Aorta (tissue), 5 donors: ENCODE measurements at regions not wholly inside any gene's neighbourhood (a gene's known extent, or its start where the extent isn't known, plus 50 kb on each side); places are given as distances from the start of the nearest gene placed in this dataset.

Source experiments
- ATAC-seq: fragments of 200-7000 bp; cut with Tn5 transposase; one replicate; pipeline ENCODE4 v1.9.1; 2022; ENCODE audit warnings: moderate library complexity; ENCODE audit not compliant: low FRiP score
- DNase-seq, 2 donors: peaks; one replicate each; pipeline ENCODE4 v3.0.0-alpha.2; 2020
- H3K27ac ChIP-seq, 2 donors: one replicate each; pipeline ENCODE4 v1.5.1; 2013; ENCODE audit warnings: low read length in 2 of 2, mild to moderate bottlenecking in 2 of 2, moderate library complexity in 2 of 2, control low read depth in 1 of 2, inconsistent platforms in 1 of 2, low read depth in 1 of 2
- H3K27me3 ChIP-seq, 2 donors: one replicate each; pipeline ENCODE4 v1.6.1; 2013; ENCODE audit warnings: control low read depth in 1 of 2, low read length in 1 of 2, mild to moderate bottlenecking in 1 of 2, moderate library complexity in 1 of 2; ENCODE audit not compliant: insufficient read depth in 2 of 2, control insufficient read depth in 1 of 2
- H3K36me3 ChIP-seq, 2 donors: one replicate each; pipeline ENCODE4 v1.6.1; 2013; ENCODE audit warnings: control low read depth in 1 of 2, low read length in 1 of 2, mild to moderate bottlenecking in 1 of 2; ENCODE audit not compliant: insufficient read depth in 2 of 2, control insufficient read depth in 1 of 2
- H3K4me1 ChIP-seq, 2 donors: one replicate each; pipeline ENCODE4 v1.6.1; 2013; ENCODE audit warnings: low read length in 2 of 2, control low read depth in 1 of 2, mild to moderate bottlenecking in 1 of 2, moderate library complexity in 1 of 2; ENCODE audit not compliant: insufficient read depth in 2 of 2, control insufficient read depth in 1 of 2
- H3K4me3 ChIP-seq, 2 donors: one replicate each; pipeline ENCODE4 v1.5.1; 2013; ENCODE audit warnings: low read length in 2 of 2, control low read depth in 1 of 2, mild to moderate bottlenecking in 1 of 2
- H3K9me3 ChIP-seq: one replicate; pipeline ENCODE4 v1.6.1; 2013; ENCODE audit warnings: mild to moderate bottlenecking, low read length; ENCODE audit not compliant: control insufficient read depth
- WGBS, 2 donors: extraction: QIAGEN DNeasy Blood & Tissue Kit; methylation state at CpG; one replicate each; pipeline ENCODE4 v1.1.7; 2013; 5-methylcytosine and 5-hydroxymethylcytosine counted together
- intact Hi-C, 2 donors: fragments of 100-400 bp; cut with DNase I; formaldehyde crosslinking; loops; one replicate each; pipeline versions ENCODE4 v1.14.2 to v1.15.0; 2022
- donor health status: healthy with polysubstance abuse.
- donor health status: Bipolar disorder and iron deficiency.
- donor health status: DM: no; HTN: no; CAD: no.
- donor health status: DM: no; HTN: no; CAD: no.
- donor health status: DM: yes; HTN: yes; CAD: no.

- intact Hi-C loops = loop anchor here (10.0 kb wide), 2 partner anchors 124 to 1406 kb away; no protein-coding TSS in a partner anchor
- H3K27ac ChIP-seq = no peak overlapping the region
- 76 to 83% methylated on average over 3 of the region's 3 CpGs for WGBS, 2 donors
Measured at GRCh38 chr2:204268971-204269370, 276.3 kb upstream of the PARD3B start.

GRCh38 chr2:204272089-204272488 is 273.2 kb upstream of the PARD3B start:
- Histone ChIP-seq H3K9me3 (no peaks in the 10 kb centered on the region), H3K36me3 (no peaks in the 10 kb centered on the region), H3K4me1 (peaks cover 7 to 15% of the 10 kb centered on the region in 2 donors), H3K27ac (no peak overlapping the region), H3K27me3 (no peaks in the 10 kb centered on the region), H3K4me3 (no peak overlapping the region)
- DNase-seq (no peak), ATAC-seq (peak; percentile 57)
- intact Hi-C loops = loop anchor here in 1 of 2 donors (10.0 kb wide), 1 partner anchor 423 kb away; no protein-coding TSS in a partner anchor
- WGBS, 2 donors = 48 to 52% methylated on average over 3 of the region's 3 CpGs

More at GRCh38 chr2:204268971-204269370, 276.3 kb upstream of the PARD3B start:
- Histone ChIP-seq H3K4me1 (peaks cover 0 to 7% of the 10 kb centered on the region in 2 donors), H3K27me3 (no peaks in the 10 kb centered on the region), H3K9me3 (no peaks in the 10 kb centered on the region), H3K36me3 (no peaks in the 10 kb centered on the region), H3K4me3 (no peak overlapping the region)
- no peak for ATAC-seq
- DNase-seq = no peak

- ATAC-seq = peak; percentile 64
- no peak overlapping the region for H3K4me3 ChIP-seq
- no peak for DNase-seq
- 89 to 93% methylated on average over 2 of the region's 2 CpGs for WGBS, 2 donors
- intact Hi-C loops = loop anchor here in 1 of 2 donors (10.0 kb wide), 1 partner anchor 422 kb away; no protein-coding TSS in a partner anchor
- H3K4me1 ChIP-seq = peaks cover 7 to 15% of the 10 kb centered on the region in 2 donors
- H3K27ac ChIP-seq = no peak overlapping the region
- no peaks in the 10 kb centered on the region for H3K9me3 ChIP-seq
- H3K27me3 ChIP-seq = no peaks in the 10 kb centered on the region
- H3K36me3 ChIP-seq = no peaks in the 10 kb centered on the region
Measured at GRCh38 chr2:204272610-204273287, 272.5 kb upstream of the PARD3B start.

GRCh38 chr2:204274429-204274828 is 270.8 kb upstream of the PARD3B start:
- peak overlapping the region in 1 of 2 donors; percentile 57 for H3K27ac ChIP-seq
- intact Hi-C loops = loop anchor here in 1 of 2 donors (10.0 kb wide), 1 partner anchor 420 kb away; no protein-coding TSS in a partner anchor
- no peaks in the 10 kb centered on the region for H3K27me3 ChIP-seq
- ATAC-seq = no peak
- no peaks in the 10 kb centered on the region for H3K9me3 ChIP-seq
- no peaks in the 10 kb centered on the region for H3K36me3 ChIP-seq
- DNase-seq = no peak
- 64 to 70% methylated on average over 2 of the region's 2 CpGs for WGBS, 2 donors
- peaks cover 7 to 15% of the 10 kb centered on the region in 2 donors for H3K4me1 ChIP-seq
- no peak overlapping the region for H3K4me3 ChIP-seq

- H3K27ac ChIP-seq = peak overlapping the region in 1 of 2 donors; percentile 36
- no peaks in the 10 kb centered on the region for H3K36me3 ChIP-seq
- peaks cover 7 to 15% of the 10 kb centered on the region in 2 donors for H3K4me1 ChIP-seq
- no peak for DNase-seq
- intact Hi-C loops = loop anchor here in 1 of 2 donors (10.0 kb wide), 1 partner anchor 420 kb away; no protein-coding TSS in a partner anchor
- no peak overlapping the region for H3K4me3 ChIP-seq
- no peaks in the 10 kb centered on the region for H3K27me3 ChIP-seq
- H3K9me3 ChIP-seq = no peaks in the 10 kb centered on the region
- no peak for ATAC-seq
- WGBS, 2 donors = 37 to 38% methylated on average over 2 of the region's 2 CpGs
Measured at GRCh38 chr2:204274991-204275390, 270.3 kb upstream of the PARD3B start.

- peaks cover 7 to 11% of the 10 kb centered on the region in 2 donors for H3K4me1 ChIP-seq
- no peak overlapping the region for H3K4me3 ChIP-seq
- DNase-seq = no peak
- ATAC-seq = no peak
- intact Hi-C loops = loop anchor here in 1 of 2 donors (10.0 kb wide), 1 partner anchor 418 kb away; no protein-coding TSS in a partner anchor
- H3K9me3 ChIP-seq = no peaks in the 10 kb centered on the region
- no peaks in the 10 kb centered on the region for H3K36me3 ChIP-seq
- no peaks in the 10 kb centered on the region for H3K27me3 ChIP-seq
- H3K27ac ChIP-seq = no peak overlapping the region
Measured at GRCh38 chr2:204277226-204277625, 268.0 kb upstream of the PARD3B start.

- DNase-seq (no peak), ATAC-seq (no peak)
- 97 to 98% methylated on average over 1 of the region's 1 CpG for WGBS, 2 donors
- Histone ChIP-seq H3K27ac (no peak overlapping the region), H3K4me1 (peaks cover 7% of the 10 kb centered on the region in 2 donors), H3K27me3 (no peaks in the 10 kb centered on the region), H3K9me3 (no peaks in the 10 kb centered on the region), H3K36me3 (no peaks in the 10 kb centered on the region), H3K4me3 (no peak overlapping the region)
- intact Hi-C loops = loop anchor here in 1 of 2 donors (10.0 kb wide), 1 partner anchor 416 kb away; no protein-coding TSS in a partner anchor
Measured at GRCh38 chr2:204278454-204278853, 266.8 kb upstream of the PARD3B start.

- H3K4me1 ChIP-seq = peaks cover 2 to 3% of the 10 kb centered on the region in 2 donors
- H3K36me3 ChIP-seq = no peaks in the 10 kb centered on the region
- H3K27ac ChIP-seq = no peak overlapping the region
- no peak overlapping the region for H3K4me3 ChIP-seq
- H3K9me3 ChIP-seq = no peaks in the 10 kb centered on the region
- no peak for DNase-seq
- 0 to 10% methylated on average over 1 of the region's 1 CpG for WGBS, 2 donors
- no peak for ATAC-seq
- no peaks in the 10 kb centered on the region for H3K27me3 ChIP-seq
- intact Hi-C loops = loop anchor here in 1 of 2 donors (10.0 kb wide), 1 partner anchor 415 kb away; no protein-coding TSS in a partner anchor
Measured at GRCh38 chr2:204279819-204280218, 265.5 kb upstream of the PARD3B start.

GRCh38 chr2:204280262-204280668 is 265.0 kb upstream of the PARD3B start:
- H3K4me3 ChIP-seq = no peak overlapping the region
- H3K4me1 ChIP-seq = no peaks in the 10 kb centered on the region
- DNase-seq = no peak
- no peaks in the 10 kb centered on the region for H3K36me3 ChIP-seq
- no peak overlapping the region for H3K27ac ChIP-seq
- H3K9me3 ChIP-seq = no peaks in the 10 kb centered on the region
- no peaks in the 10 kb centered on the region for H3K27me3 ChIP-seq
- intact Hi-C loops = no loop called here
- ATAC-seq = no peak
